DOHH2 (cell line): ENCODE measurements at regions not wholly inside any gene's neighbourhood (a gene's known extent, or its start where the extent isn't known, plus 50 kb on each side); places are given as distances from the start of the nearest gene placed in this dataset.

Experiments
- CTCF ChIP-seq: fragments of 200-600 bp; sonication (generic); IDR thresholded peaks from one replicate; pipeline ENCODE4 v1.5.1; 2014; ENCODE audit warnings: antibody characterized with exemption, mild to moderate bottlenecking, low read depth, low read length; ENCODE audit not compliant: poor library complexity, severe bottlenecking
- EZH2phosphoT487 ChIP-seq: fragments of 200-600 bp; sonication (generic); IDR thresholded peaks from 2 replicates; pipeline ENCODE4 v1.6.1; 2017; ENCODE audit warnings: borderline replicate concordance, mild to moderate bottlenecking, antibody characterized with exemption, low read length, moderate library complexity, mixed read lengths

GRCh38 chr12:18859400-18859799 lies 121.5 kb downstream of the CAPZA3 start:
- TF ChIP-seq EZH2phosphoT487 (no peak), CTCF (no peak)
